ENCODE measurements at regions not wholly inside any gene's neighbourhood (a gene's known extent, or its start where the extent isn't known, plus 50 kb on each side); places are given as distances from the start of the nearest gene placed in this dataset.

- Histone ChIP-seq H3K27me3 (ENCODE audit: insufficient read depth, low read length) (no peaks in the 10 kb centered on the region), H3K4me3 (replicated peaks in 1 of 2; ENCODE audit: low read depth in 1 of 2, low read length in 2 of 2) (no peak overlapping the region), H3K9me2 (ENCODE audit: insufficient read depth) (no peaks in the 10 kb centered on the region), H3K27ac (ENCODE audit: low read depth, low read length) (no peak overlapping the region), H3K4me2 (ENCODE audit: low read length) (no peak overlapping the region), H3K9me3 (ENCODE audit: control insufficient read depth in 1 of 2, insufficient read depth in 1 of 2, low read depth in 1 of 2, low read length in 2 of 2) (peaks cover 16 to 35% of the 10 kb centered on the region in 2 experiments; a peak in 3 of 4 replicates), H3K4me1 (ENCODE audit: control insufficient read depth in 1 of 2, insufficient read depth in 2 of 2, low read length in 2 of 2) (no peaks in the 10 kb centered on the region), H3K9ac (ENCODE audit: low read length) (no peak overlapping the region), H3K36me3 (ENCODE audit: control insufficient read depth in 1 of 2, insufficient read depth in 2 of 2, low read length in 2 of 2) (no peaks in the 10 kb centered on the region), H3K79me2 (ENCODE audit: insufficient read depth, low read length) (no peaks in the 10 kb centered on the region), H2AFZ (ENCODE audit: low read depth, low read length, poor library complexity, severe bottlenecking) (no peak overlapping the region), H4K20me1 (ENCODE audit: insufficient read depth) (no peaks in the 10 kb centered on the region)
- DNase-seq (ENCODE audit: low read depth, low spot score) = no peak
- ChIA-PET POLR2A (no interaction called here), RAD21 (ENCODE audit: low non-redundant PET in 1 of 2, low total read pairs in 2 of 2, uncharacterized antibody in 2 of 2, unreplicated experiment in 2 of 2) (no interaction called here), CTCF (no interaction called here)
- intact Hi-C loops (cut with micrococcal nuclease) = no loop called here
- ATAC-seq = no peak
- BruUV-seq (replicated peaks) = no TSS peak
- no peak for TF ChIP-seq ZFX (IDR thresholded peaks at IDR 0.05)
Observed at GRCh38 chr18:72342933-72343332, 201.2 kb downstream of the CBLN2 start.

- no peaks in the 10 kb centered on the region for H3K9me2 ChIP-seq (ENCODE audit: insufficient read depth)
- H3K9me3 ChIP-seq (ENCODE audit: control insufficient read depth in 1 of 2, insufficient read depth in 1 of 2, low read depth in 1 of 2, low read length in 2 of 2) = peaks cover 18 to 22% of the 10 kb centered on the region in 2 experiments; a peak in 3 of 4 replicates
- H3K27me3 ChIP-seq (ENCODE audit: insufficient read depth, low read length) = no peaks in the 10 kb centered on the region
- H4K20me1 ChIP-seq (ENCODE audit: insufficient read depth) = no peaks in the 10 kb centered on the region
- H3K9ac ChIP-seq (ENCODE audit: low read length) = no peak overlapping the region
- CTCF ChIA-PET = no interaction called here
- H3K4me2 ChIP-seq (ENCODE audit: low read length) = no peak overlapping the region
- no peak overlapping the region for H3K27ac ChIP-seq (ENCODE audit: low read depth, low read length)
- TF ChIP-seq SP1 (IDR thresholded peaks at IDR 0.05; ENCODE audit: low read depth) (no peak), ZFX (IDR thresholded peaks at IDR 0.05) (no peak), EGR1 (IDR thresholded peaks at IDR 0.05; ENCODE audit: low read depth) (no peak), FOSL1 (IDR thresholded peaks at IDR 0.05; ENCODE audit: low read depth) (no peak), CBX3 (IDR thresholded peaks at IDR 0.05; ENCODE audit: low read depth) (no peak), RAD21 (IDR thresholded peaks at IDR 0.05; ENCODE audit: low read depth) (no peak), EZH2phosphoT487 (IDR thresholded peaks at IDR 0.05; ENCODE audit: borderline replicate concordance) (no peak), JUND (IDR thresholded peaks at IDR 0.05) (no peak), ELF1 (IDR thresholded peaks at IDR 0.05; ENCODE audit: borderline replicate concordance, low read depth) (no peak)
- TF ChIP-seq, protein P1, sequence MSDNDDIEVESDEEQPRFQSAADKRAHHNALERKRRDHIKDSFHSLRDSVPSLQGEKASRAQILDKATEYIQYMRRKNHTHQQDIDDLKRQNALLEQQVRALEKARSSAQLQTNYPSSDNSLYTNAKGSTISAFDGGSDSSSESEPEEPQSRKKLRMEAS (IDR thresholded peaks at IDR 0.05) = no peak
- DNase-seq (ENCODE audit: low read depth, low spot score) = no peak
- H3K36me3 ChIP-seq (ENCODE audit: control insufficient read depth in 1 of 2, insufficient read depth in 2 of 2, low read length in 2 of 2) = no peaks in the 10 kb centered on the region
- H3K79me2 ChIP-seq (ENCODE audit: insufficient read depth, low read length) = no peaks in the 10 kb centered on the region
- no peak overlapping the region for H2AFZ ChIP-seq (ENCODE audit: low read depth, low read length, poor library complexity, severe bottlenecking)
- H3K4me1 ChIP-seq (ENCODE audit: control insufficient read depth in 1 of 2, insufficient read depth in 2 of 2, low read length in 2 of 2) = no peaks in the 10 kb centered on the region
- POLR2A ChIA-PET = no interaction called here
- BruUV-seq (replicated peaks) = no TSS peak
- intact Hi-C loops (cut with micrococcal nuclease) = no loop called here
- no peak for ATAC-seq
- H3K4me3 ChIP-seq (replicated peaks in 1 of 2; ENCODE audit: low read depth in 1 of 2, low read length in 2 of 2) = no peak overlapping the region
- RAD21 ChIA-PET (ENCODE audit: low non-redundant PET in 1 of 2, low total read pairs in 2 of 2, uncharacterized antibody in 2 of 2, unreplicated experiment in 2 of 2) = no interaction called here
Observed at GRCh38 chr18:72339976-72340375, 204.2 kb downstream of the CBLN2 start.

All from HCT116 (cell line).